Activated naive CD8-positive, alpha-beta T cell treated with anti-CD3 and anti-CD28 coated beads for 36 hours (primary cell): ENCODE measurements at regions not wholly inside any gene's neighbourhood (a gene's known extent, or its start where the extent isn't known, plus 50 kb on each side); places are given as distances from the start of the nearest gene placed in this dataset.

Experiments
- DNase-seq: peaks from one replicate; pipeline ENCODE4 v3.0.0; 2021
- H3K27ac Mint-ChIP-seq: one replicate; pipeline ENCODE4 v1.8.0; 2022; ENCODE audit warnings: mild to moderate bottlenecking, moderate library complexity, mixed read lengths
- H3K27me3 Mint-ChIP-seq: one replicate; pipeline ENCODE4 v1.8.0; 2022; ENCODE audit warnings: mild to moderate bottlenecking, mixed read lengths
- H3K36me3 Mint-ChIP-seq: one replicate; pipeline ENCODE4 v1.8.0; 2021; ENCODE audit warnings: mild to moderate bottlenecking, mixed read lengths
- H3K4me1 Mint-ChIP-seq: one replicate; pipeline ENCODE4 v1.8.0; 2021; ENCODE audit warnings: mixed read lengths
- H3K4me3 Mint-ChIP-seq: one replicate; pipeline ENCODE4 v1.8.0; 2022; ENCODE audit warnings: mild to moderate bottlenecking, moderate library complexity, mixed read lengths
- H3K9me3 Mint-ChIP-seq: one replicate; pipeline ENCODE4 v1.8.0; 2022; ENCODE audit warnings: mixed read lengths

GRCh38 chr11:128187377-128187776 is 400.0 kb downstream of the ETS1 start:
- Mint-ChIP-seq H3K4me1 (peaks cover 21% of the 10 kb centered on the region), H3K27ac (no peak overlapping the region), H3K27me3 (no peaks in the 10 kb centered on the region), H3K4me3 (no peak overlapping the region), H3K9me3 (peaks cover 22% of the 10 kb centered on the region), H3K36me3 (peaks cover 15% of the 10 kb centered on the region)
- no peak for DNase-seq

DNA sequence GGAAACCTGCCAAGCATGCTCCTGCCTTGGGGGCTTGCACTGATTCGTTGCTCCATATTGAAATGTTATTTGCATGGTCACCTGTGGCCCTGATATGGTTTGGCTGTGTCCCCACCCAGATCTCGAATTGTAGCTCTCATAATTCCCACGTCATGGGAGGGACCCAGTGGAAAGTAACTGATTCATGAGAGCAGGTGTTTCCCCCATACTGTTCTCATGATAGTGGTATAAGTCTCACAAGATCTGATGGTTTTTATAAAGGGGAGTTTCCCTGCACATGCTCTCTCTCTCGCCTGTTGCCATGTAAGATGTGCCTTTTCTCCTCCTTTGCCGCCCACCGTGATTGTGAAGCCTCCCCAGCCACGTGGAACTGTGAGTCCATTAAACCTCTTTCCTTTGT is 402.4 kb downstream of the ETS1 start:
- peaks cover 22% of the 10 kb centered on the region for H3K9me3 Mint-ChIP-seq
- no peaks in the 10 kb centered on the region for H3K27me3 Mint-ChIP-seq
- H3K27ac Mint-ChIP-seq: no peak overlapping the region
- no peak overlapping the region for H3K4me3 Mint-ChIP-seq
- H3K36me3 Mint-ChIP-seq: peaks cover 15% of the 10 kb centered on the region
- H3K4me1 Mint-ChIP-seq: peaks cover 10% of the 10 kb centered on the region
- no peak for DNase-seq

DNA sequence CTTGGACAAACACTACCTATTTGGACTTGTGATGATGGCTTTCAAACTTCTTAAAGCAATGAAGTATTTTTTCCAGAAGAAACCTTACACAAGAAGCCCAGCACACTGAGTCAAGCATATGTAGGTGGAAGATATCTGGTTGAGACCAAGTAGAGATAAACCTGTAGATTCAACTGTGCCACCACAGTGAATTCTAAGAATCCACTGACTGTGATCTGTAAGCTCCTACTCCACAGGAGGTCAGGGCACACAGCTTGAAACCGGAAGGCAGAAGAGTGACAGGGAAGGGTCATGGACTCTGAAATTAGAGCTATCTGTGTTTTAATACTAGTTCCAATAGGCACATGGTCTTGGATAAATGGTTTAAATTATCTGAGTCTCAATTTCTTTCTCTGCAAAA is 404.5 kb downstream of the ETS1 start:
- H3K4me3 Mint-ChIP-seq: no peak overlapping the region
- peaks cover 15% of the 10 kb centered on the region for H3K36me3 Mint-ChIP-seq
- no peak for DNase-seq
- H3K4me1 Mint-ChIP-seq: peaks cover 2% of the 10 kb centered on the region
- no peak overlapping the region for H3K27ac Mint-ChIP-seq
- no peaks in the 10 kb centered on the region for H3K27me3 Mint-ChIP-seq
- H3K9me3 Mint-ChIP-seq: peaks cover 22% of the 10 kb centered on the region

DNA sequence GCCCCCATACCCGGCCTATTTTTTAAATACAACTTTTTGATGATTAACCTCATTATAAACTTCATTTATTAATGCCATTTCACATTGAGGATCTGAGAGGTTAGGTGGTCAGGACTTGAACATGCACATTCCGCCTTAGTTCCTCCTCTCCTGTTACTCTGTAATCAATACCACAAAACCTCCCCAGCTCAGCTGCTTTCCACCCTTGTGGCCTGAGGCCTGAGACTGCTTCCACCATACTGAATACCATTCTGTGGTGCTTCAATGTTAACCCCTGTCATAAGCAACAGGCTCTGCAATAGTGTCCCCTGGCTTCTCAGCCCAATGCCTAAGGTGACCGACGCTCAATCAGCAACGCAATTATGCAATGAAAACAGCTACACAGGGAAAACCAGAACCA is 405.4 kb downstream of the ETS1 start:
- Mint-ChIP-seq H3K27ac (no peak overlapping the region), H3K4me1 (peaks cover 2% of the 10 kb centered on the region), H3K36me3 (peaks cover 15% of the 10 kb centered on the region), H3K4me3 (no peak overlapping the region), H3K27me3 (no peaks in the 10 kb centered on the region), H3K9me3 (peaks cover 22% of the 10 kb centered on the region)
- no peak for DNase-seq

DNA sequence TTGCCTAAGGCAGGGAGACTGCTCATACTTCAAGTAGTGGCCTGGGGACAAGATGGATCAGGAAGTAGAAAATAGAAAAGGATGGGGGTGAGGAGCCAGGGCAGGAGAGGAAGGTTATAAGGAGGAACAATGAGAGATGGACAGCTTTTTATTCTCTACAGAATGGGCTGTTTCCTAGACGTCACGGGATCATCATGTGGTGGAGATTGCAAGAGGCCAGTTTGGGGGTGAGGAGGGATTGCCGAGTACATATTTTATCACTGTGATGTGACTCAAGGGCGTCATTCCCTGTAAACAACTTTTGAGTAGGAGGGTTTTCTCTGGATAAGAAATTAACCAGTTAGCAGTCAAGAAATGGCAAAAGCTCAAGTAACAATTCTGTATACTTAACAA is 406.3 kb downstream of the ETS1 start:
- H3K27me3 Mint-ChIP-seq: no peaks in the 10 kb centered on the region
- peaks cover 2% of the 10 kb centered on the region for H3K4me1 Mint-ChIP-seq
- no peak overlapping the region for H3K4me3 Mint-ChIP-seq
- no peak for DNase-seq
- no peak overlapping the region for H3K27ac Mint-ChIP-seq
- H3K9me3 Mint-ChIP-seq: peaks cover 20% of the 10 kb centered on the region
- H3K36me3 Mint-ChIP-seq: peaks cover 12% of the 10 kb centered on the region

GRCh38 chr11:128180441-128181087 is 406.8 kb downstream of the ETS1 start:
- H3K9me3 Mint-ChIP-seq: peaks cover 14% of the 10 kb centered on the region
- DNase-seq: no peak
- H3K4me3 Mint-ChIP-seq: no peak overlapping the region
- H3K27me3 Mint-ChIP-seq: no peaks in the 10 kb centered on the region
- H3K27ac Mint-ChIP-seq: no peak overlapping the region
- H3K4me1 Mint-ChIP-seq: peaks cover 2% of the 10 kb centered on the region
- H3K36me3 Mint-ChIP-seq: peaks cover 7% of the 10 kb centered on the region

- no peak overlapping the region for H3K4me3 Mint-ChIP-seq
- peaks cover 4% of the 10 kb centered on the region for H3K36me3 Mint-ChIP-seq
- peaks cover 5% of the 10 kb centered on the region for H3K9me3 Mint-ChIP-seq
- peaks cover 2% of the 10 kb centered on the region for H3K4me1 Mint-ChIP-seq
- no peak for DNase-seq
- no peaks in the 10 kb centered on the region for H3K27me3 Mint-ChIP-seq
- H3K27ac Mint-ChIP-seq: no peak overlapping the region
Observed at GRCh38 chr11:128179512-128179911, 407.8 kb downstream of the ETS1 start.

GRCh38 chr11:128179039-128179438 is 408.3 kb downstream of the ETS1 start:
- H3K27me3 Mint-ChIP-seq: no peaks in the 10 kb centered on the region
- peaks cover 2% of the 10 kb centered on the region for H3K4me1 Mint-ChIP-seq
- DNase-seq: no peak
- no peak overlapping the region for H3K4me3 Mint-ChIP-seq
- peaks cover 3% of the 10 kb centered on the region for H3K36me3 Mint-ChIP-seq
- peaks cover 1% of the 10 kb centered on the region for H3K9me3 Mint-ChIP-seq
- no peak overlapping the region for H3K27ac Mint-ChIP-seq

DNA sequence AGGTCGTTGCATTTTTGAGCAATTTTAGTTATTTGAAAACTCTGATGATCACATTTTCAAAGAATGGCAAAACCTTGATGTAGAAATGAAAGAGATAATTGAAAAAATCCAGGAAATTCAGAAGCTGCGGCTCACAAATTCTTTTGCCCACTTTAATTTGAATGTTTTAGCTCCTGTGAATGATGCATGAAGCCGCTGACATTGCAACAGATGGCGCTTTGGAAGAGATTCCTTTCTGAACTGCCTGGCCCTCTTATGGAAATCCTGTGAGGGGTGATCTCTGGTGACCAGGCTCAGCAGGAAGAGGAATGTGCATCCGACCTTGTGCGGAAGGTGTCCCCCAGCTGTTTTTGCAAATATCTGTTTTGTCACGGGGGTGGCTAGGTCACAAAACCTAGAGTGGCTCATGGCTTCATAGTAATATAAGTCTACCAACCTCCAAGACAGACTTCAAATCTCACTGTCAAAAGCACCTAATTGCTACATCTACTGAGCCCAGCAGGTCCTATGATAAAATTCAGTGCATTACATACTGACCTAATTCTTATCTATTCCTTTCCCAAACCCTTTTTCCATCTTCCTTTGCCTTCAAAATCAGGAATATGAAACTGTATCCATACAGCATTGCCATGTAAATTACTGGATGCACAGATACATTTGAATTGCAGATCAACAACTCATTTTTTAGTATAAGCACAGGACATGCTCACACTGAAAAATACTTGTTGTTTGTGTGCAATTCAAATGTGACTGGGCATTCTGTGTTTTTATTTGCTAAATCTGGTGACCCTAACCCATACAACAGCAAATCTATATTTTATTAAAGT is 412.7 kb downstream of the ETS1 start:
- Mint-ChIP-seq H3K4me1 (peaks cover 3% of the 10 kb centered on the region), H3K36me3 (no peaks in the 10 kb centered on the region), H3K27ac (no peak overlapping the region), H3K27me3 (no peaks in the 10 kb centered on the region), H3K4me3 (no peak overlapping the region), H3K9me3 (no peaks in the 10 kb centered on the region)
- DNase-seq: no peak

- Mint-ChIP-seq H3K9me3 (no peaks in the 10 kb centered on the region), H3K27ac (no peak overlapping the region), H3K4me1 (peaks cover 3% of the 10 kb centered on the region), H3K4me3 (no peak overlapping the region), H3K36me3 (no peaks in the 10 kb centered on the region), H3K27me3 (no peaks in the 10 kb centered on the region)
- peak; percentile 71 for DNase-seq
Observed at GRCh38 chr11:128172046-128172878, 415.1 kb downstream of the ETS1 start.

DNA sequence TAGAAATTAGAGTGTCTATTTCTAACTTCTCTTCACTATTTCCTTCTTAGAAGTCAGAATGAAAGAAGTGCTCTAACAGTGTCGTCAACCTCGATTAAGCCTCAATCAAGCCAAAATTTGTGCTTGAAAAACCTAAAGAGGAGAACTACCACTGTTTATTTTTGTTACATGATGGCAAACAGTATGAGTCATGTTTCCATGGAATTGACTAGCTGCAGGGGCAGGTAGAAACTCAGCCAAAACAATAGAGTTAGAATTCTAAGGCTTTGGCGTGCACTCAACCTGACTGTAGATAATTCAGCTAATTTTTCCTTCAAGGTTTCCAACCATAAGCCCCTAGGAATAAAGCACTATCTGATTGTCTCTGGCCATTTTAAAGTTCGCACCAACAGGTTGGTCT is 415.9 kb downstream of the ETS1 start:
- Mint-ChIP-seq H3K27me3 (no peaks in the 10 kb centered on the region), H3K4me1 (peaks cover 3% of the 10 kb centered on the region), H3K9me3 (no peaks in the 10 kb centered on the region), H3K27ac (no peak overlapping the region), H3K36me3 (no peaks in the 10 kb centered on the region), H3K4me3 (no peak overlapping the region)
- no peak for DNase-seq

DNA sequence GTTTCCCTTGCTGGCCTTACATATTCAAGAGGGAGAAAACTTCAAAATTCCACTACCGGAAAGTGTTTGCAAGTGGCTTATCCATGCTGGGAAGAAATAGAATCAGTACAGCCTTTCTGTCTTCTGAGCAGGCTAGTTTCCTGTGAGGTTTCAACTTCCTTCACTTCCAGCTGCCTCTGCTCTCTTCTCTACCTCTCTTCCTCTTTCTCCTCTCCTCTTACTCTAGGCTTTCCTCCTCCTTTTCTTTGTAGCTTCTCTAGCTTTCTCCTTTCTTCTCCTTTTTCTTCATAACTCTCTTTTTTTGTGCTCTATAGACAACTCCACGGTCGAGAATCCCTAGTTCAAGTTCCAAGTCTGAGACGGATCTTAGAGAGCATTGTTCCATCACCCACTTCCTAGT is 421.8 kb downstream of the ETS1 start:
- Mint-ChIP-seq H3K27me3 (no peaks in the 10 kb centered on the region), H3K36me3 (no peaks in the 10 kb centered on the region), H3K27ac (no peak overlapping the region), H3K4me1 (peaks cover 10% of the 10 kb centered on the region), H3K9me3 (no peaks in the 10 kb centered on the region), H3K4me3 (no peak overlapping the region)
- no peak for DNase-seq

DNA sequence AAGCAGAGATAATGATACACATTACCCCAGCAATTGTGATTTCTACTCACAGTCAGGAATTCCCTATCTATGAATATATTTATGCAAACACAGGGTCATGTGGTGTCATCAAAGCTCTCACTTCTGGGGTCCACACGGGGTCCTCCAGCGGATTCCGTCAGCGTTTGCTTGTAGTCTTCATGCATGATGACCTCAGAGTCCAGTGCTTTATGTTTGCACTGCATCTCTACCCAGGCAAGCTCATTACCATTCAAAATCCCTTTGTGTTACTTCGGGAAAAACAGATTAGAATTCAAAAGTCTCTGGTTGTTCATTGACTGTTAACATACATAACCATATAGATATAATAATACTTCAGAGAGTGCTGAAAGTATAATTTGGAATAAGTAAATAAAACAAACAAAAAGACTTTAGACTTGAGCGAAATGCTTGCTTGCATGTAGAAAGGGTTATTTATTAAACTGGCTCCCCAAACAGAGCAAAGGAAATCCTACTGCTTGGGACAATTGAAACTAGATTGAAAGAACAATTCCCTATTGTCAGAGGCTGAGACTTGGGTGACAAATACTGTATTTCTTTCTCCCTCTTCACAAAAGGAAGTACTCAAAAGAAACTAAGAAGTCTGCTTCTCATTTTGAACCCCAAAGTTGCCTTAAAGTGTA is 423.1 kb downstream of the ETS1 start:
- no peak overlapping the region for H3K4me3 Mint-ChIP-seq
- H3K36me3 Mint-ChIP-seq: no peaks in the 10 kb centered on the region
- H3K4me1 Mint-ChIP-seq: peaks cover 10% of the 10 kb centered on the region
- no peaks in the 10 kb centered on the region for H3K9me3 Mint-ChIP-seq
- H3K27me3 Mint-ChIP-seq: no peaks in the 10 kb centered on the region
- no peak overlapping the region for H3K27ac Mint-ChIP-seq
- no peak for DNase-seq

GRCh38 chr11:128161994-128162393 is 425.4 kb downstream of the ETS1 start:
- no peaks in the 10 kb centered on the region for H3K9me3 Mint-ChIP-seq
- DNase-seq: no peak
- H3K36me3 Mint-ChIP-seq: no peaks in the 10 kb centered on the region
- H3K27ac Mint-ChIP-seq: no peak overlapping the region
- H3K4me3 Mint-ChIP-seq: no peak overlapping the region
- H3K27me3 Mint-ChIP-seq: no peaks in the 10 kb centered on the region
- peaks cover 22% of the 10 kb centered on the region for H3K4me1 Mint-ChIP-seq

- H3K36me3 Mint-ChIP-seq: no peaks in the 10 kb centered on the region
- no peaks in the 10 kb centered on the region for H3K9me3 Mint-ChIP-seq
- no peak overlapping the region for H3K4me3 Mint-ChIP-seq
- no peaks in the 10 kb centered on the region for H3K27me3 Mint-ChIP-seq
- no peak overlapping the region for H3K27ac Mint-ChIP-seq
- H3K4me1 Mint-ChIP-seq: peaks cover 22% of the 10 kb centered on the region
- no peak for DNase-seq
Observed at GRCh38 chr11:128161436-128161835, 425.9 kb downstream of the ETS1 start.
